Activated naive CD8-positive, alpha-beta T cell (primary cell): ENCODE measurements at regions not wholly inside any gene's neighbourhood (a gene's known extent, or its start where the extent isn't known, plus 50 kb on each side); places are given as distances from the start of the nearest gene placed in this dataset.

Experiments
- H3K27ac Mint-ChIP-seq: one replicate; pipeline ENCODE4 v1.8.0; 2021; ENCODE audit warnings: mixed read lengths
- H3K27me3 Mint-ChIP-seq: one replicate; pipeline ENCODE4 v1.8.0; 2021; ENCODE audit warnings: mixed read lengths
- H3K36me3 Mint-ChIP-seq: one replicate; pipeline ENCODE4 v1.8.0; 2021; ENCODE audit warnings: mixed read lengths
- H3K4me1 Mint-ChIP-seq: one replicate; pipeline ENCODE4 v1.8.0; 2021; ENCODE audit warnings: low read depth, mixed read lengths
- H3K4me3 Mint-ChIP-seq: one replicate; pipeline ENCODE4 v1.8.0; 2021; ENCODE audit warnings: mild to moderate bottlenecking, mixed read lengths
- H3K9me3 Mint-ChIP-seq: one replicate; pipeline ENCODE4 v1.8.0; 2021; ENCODE audit warnings: low read depth, mixed read lengths

- H3K4me3 Mint-ChIP-seq, result no peak overlapping the region
Observed at GRCh38 chr11:32161293-32161692, 70.4 kb downstream of the RCN1 start.

DNA sequence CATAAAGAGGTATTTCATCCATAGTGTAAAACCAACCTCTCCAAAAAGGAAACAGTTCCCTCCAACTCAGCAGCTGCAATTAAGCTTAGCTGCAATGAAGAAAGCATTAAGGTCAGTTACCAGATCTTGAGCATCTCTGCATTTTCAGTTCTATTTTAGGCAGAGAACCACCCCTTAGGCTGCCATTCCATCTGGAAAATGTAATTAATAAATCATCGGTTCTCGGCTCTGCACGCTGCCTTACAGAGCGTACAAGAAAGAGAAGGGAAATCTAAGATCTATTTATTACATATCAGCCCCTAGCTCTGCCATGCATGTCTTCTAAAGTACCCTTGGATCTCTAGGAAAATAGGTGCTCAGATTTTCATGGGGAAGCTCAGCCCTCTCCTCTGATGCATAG, 71.5 kb downstream of the RCN1 start:
- peaks cover 10% of the 10 kb centered on the region for H3K4me1 Mint-ChIP-seq
- H3K4me3 Mint-ChIP-seq, result no peak overlapping the region
- no peak overlapping the region for H3K27ac Mint-ChIP-seq
- no peaks in the 10 kb centered on the region for H3K36me3 Mint-ChIP-seq
- H3K9me3 Mint-ChIP-seq, result no peaks in the 10 kb centered on the region
- peaks cover 2% of the 10 kb centered on the region for H3K27me3 Mint-ChIP-seq

More at GRCh38 chr11:32161293-32161692, 70.4 kb downstream of the RCN1 start:
- H3K4me1 Mint-ChIP-seq, result peaks cover 10% of the 10 kb centered on the region
- no peak overlapping the region for H3K27ac Mint-ChIP-seq
- peaks cover 2% of the 10 kb centered on the region for H3K27me3 Mint-ChIP-seq
- H3K36me3 Mint-ChIP-seq, result no peaks in the 10 kb centered on the region
- H3K9me3 Mint-ChIP-seq, result no peaks in the 10 kb centered on the region

GRCh38 chr11:32162906-32163305, 72.0 kb downstream of the RCN1 start:
- peaks cover 2% of the 10 kb centered on the region for H3K27me3 Mint-ChIP-seq

DNA sequence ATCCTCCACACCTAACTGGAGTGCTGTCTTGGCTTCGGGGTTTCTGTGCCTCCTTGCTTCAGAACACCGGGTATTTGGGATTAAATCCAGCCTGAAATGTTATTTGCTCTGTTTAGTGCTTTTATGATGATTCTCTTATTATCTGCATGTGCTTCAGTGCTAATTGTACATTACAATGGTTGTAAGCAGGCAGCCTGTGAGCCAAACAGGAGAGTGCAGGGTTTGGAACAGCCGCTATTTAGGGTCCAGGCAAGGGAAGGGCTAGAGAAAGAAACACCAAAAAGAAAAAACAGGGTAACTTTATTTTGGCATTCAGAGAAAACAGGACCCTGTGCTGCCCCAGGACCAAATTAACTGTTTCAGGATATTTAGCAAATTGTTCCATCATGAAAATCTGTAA, 72.7 kb downstream of the RCN1 start:
- no peaks in the 10 kb centered on the region for H3K36me3 Mint-ChIP-seq
- no peak overlapping the region for H3K27ac Mint-ChIP-seq
- H3K4me1 Mint-ChIP-seq, result peaks cover 19% of the 10 kb centered on the region
- peaks cover 2% of the 10 kb centered on the region for H3K27me3 Mint-ChIP-seq
- no peaks in the 10 kb centered on the region for H3K9me3 Mint-ChIP-seq
- H3K4me3 Mint-ChIP-seq, result no peak overlapping the region

More at GRCh38 chr11:32162906-32163305, 72.0 kb downstream of the RCN1 start:
- H3K27ac Mint-ChIP-seq, result no peak overlapping the region
- H3K4me1 Mint-ChIP-seq, result peaks cover 12% of the 10 kb centered on the region
- no peak overlapping the region for H3K4me3 Mint-ChIP-seq
- no peaks in the 10 kb centered on the region for H3K9me3 Mint-ChIP-seq
- H3K36me3 Mint-ChIP-seq, result no peaks in the 10 kb centered on the region

- H3K27ac Mint-ChIP-seq, result no peak overlapping the region
- no peak overlapping the region for H3K4me3 Mint-ChIP-seq
- no peaks in the 10 kb centered on the region for H3K27me3 Mint-ChIP-seq
- H3K4me1 Mint-ChIP-seq, result peaks cover 31% of the 10 kb centered on the region
- H3K36me3 Mint-ChIP-seq, result no peaks in the 10 kb centered on the region
- no peaks in the 10 kb centered on the region for H3K9me3 Mint-ChIP-seq
Observed at GRCh38 chr11:32164836-32165235, 74.0 kb downstream of the RCN1 start.

- no peaks in the 10 kb centered on the region for H3K27me3 Mint-ChIP-seq
- peak overlapping the region; percentile 1 for H3K27ac Mint-ChIP-seq
- no peak overlapping the region for H3K4me3 Mint-ChIP-seq
- peaks cover 41% of the 10 kb centered on the region for H3K4me1 Mint-ChIP-seq
- no peaks in the 10 kb centered on the region for H3K9me3 Mint-ChIP-seq
- no peaks in the 10 kb centered on the region for H3K36me3 Mint-ChIP-seq
Observed at GRCh38 chr11:32168924-32169323, 78.0 kb downstream of the RCN1 start.

GRCh38 chr11:32171445-32171844, 80.6 kb downstream of the RCN1 start:
- Mint-ChIP-seq H3K4me1 (peaks cover 41% of the 10 kb centered on the region), H3K36me3 (no peaks in the 10 kb centered on the region), H3K4me3 (no peak overlapping the region), H3K27me3 (no peaks in the 10 kb centered on the region), H3K9me3 (no peaks in the 10 kb centered on the region), H3K27ac (no peak overlapping the region)

DNA sequence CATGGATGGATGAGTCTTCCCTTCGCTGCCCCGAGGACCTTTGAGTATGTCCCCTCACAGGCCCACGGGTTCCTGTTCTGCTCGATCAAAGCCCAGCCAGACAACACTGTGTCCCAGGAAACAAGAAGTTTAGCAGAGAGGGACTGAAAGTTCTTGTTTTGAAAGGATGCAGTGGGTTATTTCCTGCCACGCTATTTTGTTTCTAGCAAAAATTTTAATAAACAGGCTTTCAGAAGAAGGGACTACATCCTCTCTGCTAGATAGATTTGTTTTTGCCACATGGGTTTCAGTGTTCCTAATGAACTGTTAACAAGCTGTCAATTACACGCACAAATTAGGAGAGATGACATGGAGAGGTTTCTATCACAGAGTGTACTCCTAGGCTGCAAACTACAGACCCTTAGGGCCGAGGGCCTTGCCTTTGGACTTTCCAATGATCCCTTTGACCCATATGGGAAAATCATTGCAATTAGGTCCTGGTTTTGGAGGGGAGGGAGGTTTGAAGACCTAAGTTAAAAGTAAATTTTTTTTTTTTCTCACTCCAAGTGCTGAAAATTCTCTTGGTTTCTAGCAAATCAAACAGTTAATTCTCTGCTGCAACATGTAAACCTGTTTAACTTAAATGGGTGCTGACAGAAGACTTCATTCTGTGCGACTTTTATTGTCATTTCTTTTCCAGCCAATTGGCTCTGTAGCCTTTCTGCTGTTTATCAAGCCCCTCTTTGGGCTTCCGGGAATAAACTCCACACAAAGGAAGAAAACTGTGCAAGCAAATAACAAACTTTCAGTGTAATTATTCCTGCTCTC, 81.4 kb downstream of the RCN1 start:
- H3K27ac Mint-ChIP-seq, result peak overlapping the region; percentile 52

DNA sequence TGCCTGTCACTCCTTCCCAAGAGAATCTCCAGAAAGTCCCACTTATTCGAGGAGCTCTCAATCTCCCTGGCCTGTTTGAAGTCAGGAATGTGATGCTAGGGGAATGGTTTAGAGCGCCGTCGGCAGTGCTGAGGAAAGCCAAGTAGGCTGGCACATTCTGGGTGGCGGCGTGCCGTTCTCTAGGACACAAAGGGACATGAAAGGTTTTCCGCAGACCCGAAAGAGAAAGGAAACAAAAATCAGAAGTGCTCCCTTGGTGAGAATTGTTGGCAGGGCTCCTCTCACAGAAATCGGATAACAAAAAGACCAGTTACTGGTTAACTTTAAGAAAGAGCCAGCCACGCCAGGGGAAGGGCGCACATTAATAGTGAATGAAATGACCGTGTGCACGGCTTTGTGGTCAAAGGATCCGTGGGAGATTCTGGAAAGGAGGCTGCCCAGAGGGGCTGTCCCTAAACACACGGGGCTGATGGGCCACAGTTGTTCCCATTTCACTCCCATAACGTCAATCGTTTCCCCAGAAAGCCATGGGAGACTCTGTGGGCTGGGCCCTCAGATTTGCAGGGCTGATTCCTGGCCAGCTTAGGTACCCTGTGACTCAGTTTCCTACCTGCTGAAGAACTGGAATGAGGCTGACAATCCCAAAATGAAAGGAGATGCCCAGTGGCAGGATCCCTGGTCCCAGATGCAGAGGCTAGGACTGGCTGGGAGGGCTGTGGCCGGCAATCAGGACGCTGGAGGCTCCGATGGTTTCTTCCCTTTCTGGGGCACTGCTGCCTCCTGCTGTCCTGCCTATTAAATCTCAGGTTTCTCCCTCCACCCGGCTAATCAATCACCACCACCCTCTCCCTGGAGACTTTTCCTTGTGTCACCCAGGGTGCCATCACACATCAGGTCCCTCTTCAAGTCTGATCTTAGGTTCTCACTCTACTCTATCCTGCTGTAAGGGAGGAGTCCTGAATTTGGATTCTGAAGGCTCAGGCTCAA, 82.3 kb downstream of the RCN1 start:
- Mint-ChIP-seq H3K27ac (no peak overlapping the region), H3K4me1 (peaks cover 37% of the 10 kb centered on the region), H3K36me3 (no peaks in the 10 kb centered on the region), H3K4me3 (no peak overlapping the region), H3K27me3 (no peaks in the 10 kb centered on the region), H3K9me3 (no peaks in the 10 kb centered on the region)

More for the DNA sequence above, 81.4 kb downstream of the RCN1 start:
- no peaks in the 10 kb centered on the region for H3K36me3 Mint-ChIP-seq
- no peak overlapping the region for H3K4me3 Mint-ChIP-seq
- no peaks in the 10 kb centered on the region for H3K9me3 Mint-ChIP-seq
- H3K4me1 Mint-ChIP-seq, result peaks cover 41% of the 10 kb centered on the region
- no peaks in the 10 kb centered on the region for H3K27me3 Mint-ChIP-seq

GRCh38 chr11:32173977-32174376, 83.1 kb downstream of the RCN1 start:
- H3K36me3 Mint-ChIP-seq, result no peaks in the 10 kb centered on the region
- H3K27ac Mint-ChIP-seq, result no peak overlapping the region
- H3K4me1 Mint-ChIP-seq, result peaks cover 29% of the 10 kb centered on the region
- H3K4me3 Mint-ChIP-seq, result no peak overlapping the region
- H3K27me3 Mint-ChIP-seq, result no peaks in the 10 kb centered on the region
- H3K9me3 Mint-ChIP-seq, result no peaks in the 10 kb centered on the region

GRCh38 chr11:32176223-32176934, 85.5 kb downstream of the RCN1 start:
- Mint-ChIP-seq H3K4me3 (no peak overlapping the region), H3K36me3 (no peaks in the 10 kb centered on the region), H3K27me3 (no peaks in the 10 kb centered on the region), H3K4me1 (peaks cover 10% of the 10 kb centered on the region), H3K9me3 (no peaks in the 10 kb centered on the region), H3K27ac (no peak overlapping the region)

DNA sequence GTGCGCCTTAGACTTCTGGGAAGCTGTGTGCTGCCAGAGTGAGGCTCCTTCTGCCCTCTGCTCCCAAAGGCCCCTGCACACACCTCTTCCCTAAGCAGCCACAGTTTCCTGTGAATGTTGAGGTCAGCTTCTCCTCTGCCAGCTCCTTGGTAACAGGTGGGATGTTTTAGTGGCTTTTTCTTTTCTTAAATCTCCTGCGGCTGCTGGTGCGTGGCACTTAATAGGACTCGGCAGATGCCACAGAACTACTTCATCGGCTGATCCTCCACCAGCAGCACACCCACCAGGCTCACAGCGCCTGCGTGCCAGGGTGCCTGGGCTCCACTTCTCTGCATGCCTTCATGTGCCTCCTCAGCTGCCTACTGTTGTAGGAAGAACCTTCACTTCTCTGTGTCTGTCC, 87.8 kb downstream of the RCN1 start:
- no peaks in the 10 kb centered on the region for H3K9me3 Mint-ChIP-seq
- no peak overlapping the region for H3K27ac Mint-ChIP-seq
- no peaks in the 10 kb centered on the region for H3K27me3 Mint-ChIP-seq
- no peaks in the 10 kb centered on the region for H3K36me3 Mint-ChIP-seq
- no peaks in the 10 kb centered on the region for H3K4me1 Mint-ChIP-seq
- H3K4me3 Mint-ChIP-seq, result no peak overlapping the region

- no peaks in the 10 kb centered on the region for H3K36me3 Mint-ChIP-seq
- H3K27ac Mint-ChIP-seq, result no peak overlapping the region
- H3K27me3 Mint-ChIP-seq, result peaks cover 3% of the 10 kb centered on the region
Observed at GRCh38 chr11:32183512-32183911, 92.6 kb downstream of the RCN1 start.

DNA sequence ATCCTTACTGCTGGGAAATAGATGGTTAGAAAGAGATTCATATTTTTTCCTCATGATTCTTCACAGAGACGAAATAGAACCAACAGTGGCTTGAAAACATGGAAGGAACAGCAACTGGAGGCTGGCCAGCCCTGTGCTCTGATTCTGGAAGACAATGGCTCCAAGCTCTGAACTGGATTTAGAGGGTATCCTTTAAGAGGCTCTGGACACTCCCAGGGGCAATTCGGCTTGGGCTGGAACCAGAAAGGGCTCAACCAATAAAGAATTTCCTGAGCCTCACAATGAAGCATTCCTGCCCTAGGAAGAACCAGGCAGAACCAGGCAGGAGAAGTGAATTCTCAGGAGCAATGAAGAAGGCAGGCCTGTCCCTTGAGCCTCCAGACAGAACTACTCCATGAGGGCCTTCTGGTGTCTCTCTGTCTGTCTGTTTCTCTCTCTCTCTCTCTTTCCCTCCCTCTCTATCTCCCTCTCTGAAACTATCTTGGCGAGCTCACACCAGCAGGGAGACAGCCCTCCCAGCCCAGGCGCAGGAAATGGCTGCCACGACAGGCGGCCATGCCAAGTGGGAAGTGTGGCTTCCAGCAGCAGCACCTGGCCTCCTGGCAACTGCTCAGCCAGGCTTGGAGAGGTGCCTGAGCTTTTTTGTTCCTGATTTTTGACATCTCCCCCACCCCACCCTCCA, 93.3 kb downstream of the RCN1 start:
- H3K36me3 Mint-ChIP-seq, result no peaks in the 10 kb centered on the region
- no peak overlapping the region for H3K4me3 Mint-ChIP-seq
- no peaks in the 10 kb centered on the region for H3K9me3 Mint-ChIP-seq
- H3K4me1 Mint-ChIP-seq, result no peaks in the 10 kb centered on the region
- no peak overlapping the region for H3K27ac Mint-ChIP-seq
- H3K27me3 Mint-ChIP-seq, result peaks cover 3% of the 10 kb centered on the region

More at GRCh38 chr11:32183512-32183911, 92.6 kb downstream of the RCN1 start:
- no peaks in the 10 kb centered on the region for H3K4me1 Mint-ChIP-seq
- no peak overlapping the region for H3K4me3 Mint-ChIP-seq
- no peaks in the 10 kb centered on the region for H3K9me3 Mint-ChIP-seq
